ENCODE measurements at regions not wholly inside any gene's neighbourhood (a gene's known extent, or its start where the extent isn't known, plus 50 kb on each side); places are given as distances from the start of the nearest gene placed in this dataset.

- no peak for DNase-seq (ENCODE audit: low spot score)
Measured at GRCh38 chr22:49567899-49568750, 259.5 kb downstream of the BRD1 start.

DNA sequence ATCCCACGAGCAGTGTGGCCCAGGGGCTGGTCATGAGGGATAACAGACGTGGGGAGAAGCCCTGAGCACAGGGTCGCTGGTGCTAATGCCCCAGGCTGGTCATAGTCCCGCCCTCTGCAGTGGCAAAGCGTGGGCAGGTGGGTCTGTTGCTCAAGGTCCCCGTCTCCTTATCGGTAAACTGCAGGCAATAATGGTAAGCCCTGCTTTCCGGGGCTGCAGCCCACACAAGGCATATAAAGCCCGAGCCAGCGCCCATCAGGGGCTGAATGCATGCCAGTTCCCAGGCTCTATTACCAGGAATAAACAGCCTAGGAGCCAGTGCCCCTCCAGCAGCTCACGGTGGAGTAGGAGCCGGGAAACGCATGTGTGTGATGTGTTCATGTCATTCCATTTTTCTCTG, 261.0 kb downstream of the BRD1 start:
- DNase-seq (ENCODE audit: low spot score), result no peak

GRCh38 chr22:49566141-49566541, 261.5 kb downstream of the BRD1 start:
- no peak for DNase-seq (ENCODE audit: low spot score)

- no peak for DNase-seq (ENCODE audit: low spot score)
Measured at GRCh38 chr22:49565516-49565855, 262.2 kb downstream of the BRD1 start.

- no peak for DNase-seq (ENCODE audit: low spot score)
Measured at GRCh38 chr22:49564666-49565515, 262.8 kb downstream of the BRD1 start.

GRCh38 chr22:49564054-49564453, 263.6 kb downstream of the BRD1 start:
- no peak for DNase-seq (ENCODE audit: low spot score)

- DNase-seq (ENCODE audit: low spot score), result no peak
Measured at GRCh38 chr22:49562685-49563249, 264.9 kb downstream of the BRD1 start.

DNA sequence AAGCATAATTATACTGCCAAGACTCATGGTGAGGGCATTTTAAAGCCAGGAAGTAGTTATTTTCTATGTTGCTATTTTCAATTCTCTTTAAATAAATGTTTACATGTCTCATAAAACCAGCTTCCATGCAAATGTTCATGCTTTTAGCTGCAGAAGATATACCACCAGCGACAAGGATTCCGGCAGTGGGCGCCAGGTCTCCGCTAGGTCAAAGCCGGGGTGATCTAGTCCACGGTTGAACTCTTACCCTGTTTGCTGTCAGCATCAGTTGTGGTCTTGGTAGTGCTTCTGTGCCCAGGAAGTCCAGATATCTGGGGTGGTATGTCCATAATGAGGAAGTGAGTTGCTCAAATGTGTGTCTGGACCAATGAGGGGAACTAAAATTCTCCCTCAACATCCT, 265.7 kb downstream of the BRD1 start:
- no peak for DNase-seq (ENCODE audit: low spot score)

- DNase-seq (ENCODE audit: low spot score), result no peak
Measured at GRCh38 chr22:49561338-49561737, 266.3 kb downstream of the BRD1 start.

DNA sequence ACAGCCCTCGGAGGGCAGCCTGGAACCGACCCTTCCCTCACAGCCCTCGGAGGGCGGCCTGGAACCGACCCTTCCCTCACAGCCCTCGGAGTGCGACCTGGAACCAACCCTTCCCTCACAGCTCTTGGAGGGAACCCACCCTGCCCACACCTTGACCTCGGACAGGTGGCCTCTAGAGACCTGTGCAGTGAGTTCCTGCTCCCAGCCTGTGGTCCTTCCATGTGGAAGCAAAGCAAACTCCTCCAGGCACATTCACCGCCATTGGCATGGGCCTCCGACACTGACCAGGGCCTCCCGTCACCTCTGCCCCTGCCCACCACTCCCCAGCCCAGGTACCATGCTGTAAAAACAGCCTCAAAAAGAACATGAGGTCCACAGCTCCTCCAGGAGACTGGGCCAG, 272.1 kb downstream of the BRD1 start:
- no peak for DNase-seq (ENCODE audit: low spot score)

GRCh38 chr22:49554741-49555140, 272.9 kb downstream of the BRD1 start:
- no peak for DNase-seq (ENCODE audit: low spot score)

DNA sequence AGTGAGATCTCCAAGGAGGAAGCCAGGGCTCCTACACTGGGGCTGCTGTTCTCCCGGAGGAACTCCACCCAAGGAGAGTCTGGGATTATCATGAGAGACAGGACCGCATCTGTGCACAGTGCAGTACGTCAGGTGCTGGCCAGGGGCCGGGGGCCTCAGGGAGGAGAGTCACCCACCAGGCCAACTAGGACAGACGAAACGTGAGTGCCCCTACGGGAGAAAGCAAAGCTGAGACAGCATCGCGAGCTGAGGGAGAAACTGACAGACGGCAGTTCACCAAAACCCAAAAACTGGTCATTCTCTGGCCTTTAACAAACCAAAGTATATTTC, 273.4 kb downstream of the BRD1 start:
- no peak for DNase-seq (ENCODE audit: low spot score)

DNA sequence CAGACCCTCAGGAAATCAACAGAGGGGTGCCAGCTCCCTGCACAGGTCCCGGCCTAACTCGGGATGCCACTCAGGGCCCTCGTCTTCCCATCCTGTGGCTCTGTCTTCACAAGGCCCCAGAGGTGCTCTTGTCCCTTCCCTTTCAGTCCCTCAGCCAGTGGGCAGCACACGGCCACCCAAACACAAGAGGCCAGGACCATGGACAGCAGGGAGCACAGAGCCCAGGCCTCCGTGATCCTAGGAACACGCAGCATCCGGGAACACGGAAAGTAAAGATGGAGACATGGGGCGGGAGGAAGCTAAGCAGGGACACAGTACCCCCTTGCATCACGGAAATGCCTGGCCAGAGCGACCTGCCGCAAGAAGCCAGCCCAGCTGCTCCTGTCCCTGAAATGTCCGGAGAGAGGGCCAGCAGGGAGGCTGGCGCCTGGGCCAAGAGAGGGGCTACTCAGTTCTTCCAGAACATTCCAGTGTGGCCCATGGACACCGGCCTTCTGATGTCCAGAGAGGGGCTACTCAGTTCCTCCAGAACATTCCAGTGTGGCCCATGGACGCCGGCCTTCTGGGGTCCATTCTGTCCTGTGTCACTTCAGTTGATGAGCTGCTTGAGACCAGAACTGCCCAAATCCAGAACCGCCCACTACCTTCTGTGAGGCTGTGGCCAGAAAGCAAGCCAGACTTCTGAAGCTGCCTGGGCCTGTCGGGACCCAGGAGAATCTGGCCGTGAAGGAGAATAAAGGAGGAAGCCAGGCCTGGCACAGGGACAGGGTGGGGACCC, 274.0 kb downstream of the BRD1 start:
- DNase-seq (ENCODE audit: low spot score), result no peak

- DNase-seq (ENCODE audit: low spot score), result no peak
Measured at GRCh38 chr22:49553076-49553475, 274.6 kb downstream of the BRD1 start.

GRCh38 chr22:49551897-49552614, 275.6 kb downstream of the BRD1 start:
- DNase-seq (ENCODE audit: low spot score), result no peak

DNA sequence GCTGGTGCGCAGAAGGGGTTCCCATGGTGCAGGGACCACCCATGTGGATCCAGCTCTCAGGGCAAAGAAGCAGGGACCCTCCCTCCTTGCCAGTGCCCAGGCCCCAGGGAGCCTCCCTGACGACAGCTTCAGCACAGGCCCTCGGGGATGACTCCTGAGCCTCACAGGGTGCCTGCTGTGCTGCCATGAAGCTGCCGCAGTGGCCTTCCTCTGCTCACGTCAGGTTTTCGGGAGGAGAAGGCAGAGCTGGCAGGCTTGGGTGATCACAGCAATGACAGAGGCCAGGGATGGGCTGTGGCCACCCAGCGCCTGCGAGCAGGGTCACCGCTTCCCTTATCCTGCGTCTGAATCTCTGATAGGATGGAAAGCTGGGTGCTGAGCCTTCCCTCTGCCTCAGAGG, 276.2 kb downstream of the BRD1 start:
- no peak for DNase-seq (ENCODE audit: low spot score)

DNA sequence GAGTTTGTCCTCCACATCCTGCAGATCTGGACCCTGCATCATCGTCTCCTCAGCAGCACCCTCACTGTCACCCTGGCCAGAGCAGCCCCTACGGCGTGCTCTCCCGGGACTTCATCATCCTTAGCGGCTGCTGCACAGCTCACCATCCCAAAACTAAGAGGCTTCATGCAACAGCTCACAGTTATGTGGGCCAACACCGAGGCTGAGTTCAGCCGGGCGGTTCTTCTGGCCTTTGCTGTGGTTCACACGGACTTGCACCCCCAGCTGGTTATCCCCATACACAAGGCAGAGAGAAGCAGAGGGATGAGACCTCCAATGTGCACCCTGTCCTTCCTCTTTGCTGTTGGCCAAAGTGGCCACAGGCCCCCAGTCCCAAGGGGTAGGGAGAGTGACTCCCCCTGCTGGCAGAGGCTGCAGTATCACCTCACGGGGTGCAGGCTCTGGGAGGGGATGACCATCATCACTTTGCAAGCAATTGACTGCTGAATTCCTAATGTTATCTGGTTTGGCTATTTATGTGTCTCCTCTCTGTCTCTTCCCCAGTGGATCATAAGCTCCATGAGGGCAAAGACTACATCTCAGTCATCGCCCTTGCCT, 276.8 kb downstream of the BRD1 start:
- DNase-seq (ENCODE audit: low spot score), result no peak

DNA sequence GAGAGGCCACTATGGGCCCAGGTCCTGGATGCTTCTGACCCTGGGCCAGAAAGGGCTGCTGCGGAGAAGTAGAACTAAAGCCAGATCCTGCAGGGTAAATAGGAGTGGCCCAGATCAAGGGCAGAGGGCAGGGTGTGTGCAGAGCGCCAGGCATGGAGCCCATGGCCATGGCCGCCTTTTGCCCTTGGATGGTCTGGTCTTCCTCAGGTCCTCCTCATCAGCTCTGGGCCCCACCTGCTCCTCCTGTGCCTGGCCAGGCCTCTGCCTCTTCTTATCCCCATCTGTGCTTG, 277.6 kb downstream of the BRD1 start:
- DNase-seq (ENCODE audit: low spot score), result no peak

DNA sequence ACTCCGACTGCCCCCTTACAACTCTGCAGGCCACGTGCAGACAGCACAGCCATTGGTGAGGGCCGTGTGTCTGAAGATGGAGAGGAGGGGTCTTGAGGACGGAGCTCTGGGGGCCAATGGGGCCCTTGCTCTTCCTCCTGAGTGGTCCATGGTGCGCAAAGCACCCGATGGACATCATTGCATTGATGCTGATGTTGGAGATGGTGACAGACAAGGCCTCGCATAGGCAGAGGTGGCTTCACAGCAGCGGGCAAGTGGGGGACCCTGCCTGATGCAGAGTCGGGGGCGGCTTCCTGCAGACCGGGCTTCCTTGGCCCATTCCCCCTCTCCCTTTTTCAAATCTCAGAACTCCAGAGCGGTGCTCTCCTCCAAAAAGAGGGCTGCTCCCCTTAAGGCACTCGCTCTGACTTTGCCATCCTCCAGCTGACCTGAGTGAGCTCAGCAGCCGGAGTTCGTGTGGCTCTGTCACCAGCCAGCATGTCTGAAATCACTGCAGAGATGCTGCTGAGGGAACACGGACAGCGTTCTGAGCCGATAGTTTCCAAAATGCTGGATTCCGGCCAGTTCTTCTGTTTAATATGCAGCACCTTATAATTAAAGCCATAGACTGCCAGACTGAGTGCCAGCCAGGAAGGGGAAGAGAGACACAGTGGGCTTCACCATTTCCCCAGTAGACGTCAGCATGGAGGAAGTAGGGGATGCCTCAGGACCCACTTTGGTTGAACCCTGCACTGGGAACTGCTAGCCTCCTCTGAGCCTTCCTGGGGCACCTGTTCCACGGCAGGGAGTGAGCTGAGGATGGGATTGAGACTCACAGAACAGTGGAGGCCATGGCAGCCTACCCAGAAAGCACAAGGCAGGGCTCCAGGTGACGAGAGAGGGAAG, 278.2 kb downstream of the BRD1 start:
- no peak for DNase-seq (ENCODE audit: low spot score)

GRCh38 chr22:49548356-49549202, 279.1 kb downstream of the BRD1 start:
- no peak for DNase-seq (ENCODE audit: low spot score)
